ENCODE measurements at regions not wholly inside any gene's neighbourhood (a gene's known extent, or its start where the extent isn't known, plus 50 kb on each side); places are given as distances from the start of the nearest gene placed in this dataset.

- TF ChIP-seq GATA3 (IDR thresholded peaks at IDR 0.05; ENCODE audit: low read depth, low read length) (no peak), GATA2 (IDR thresholded peaks at IDR 0.05; ENCODE audit: low read depth, low read length) (no peak)
Observed at GRCh38 chr7:79770970-79771369, 317.5 kb upstream of the MAGI2 start.

Data from SH-SY5Y (cell line).